KOPT-K1 (cell line): ENCODE measurements at regions not wholly inside any gene's neighbourhood (a gene's known extent, or its start where the extent isn't known, plus 50 kb on each side); places are given as distances from the start of the nearest gene placed in this dataset.
A peak's percentile ranks its signal among the peaks of the same experiment; 100 is the strongest.

Experiments used
- H3K27ac ChIP-seq: fragments of 200-600 bp; sonication (generic); 2 replicates; pipeline ENCODE4 v1.5.1; 2016; ENCODE audit warnings: antibody characterized with exemption, mild to moderate bottlenecking, low read depth, low read length; ENCODE audit not compliant: poor library complexity, severe bottlenecking
- H3K36me3 ChIP-seq: fragments of 200-600 bp; sonication (generic); 2 replicates; pipeline ENCODE4 v1.5.1; 2017; ENCODE audit warnings: antibody characterized with exemption, mild to moderate bottlenecking, low read length, moderate library complexity; ENCODE audit not compliant: insufficient read depth
- H3K9me3 ChIP-seq: fragments of 200-600 bp; sonication (generic); 2 replicates; pipeline ENCODE4 v1.5.1; 2017; ENCODE audit warnings: antibody characterized with exemption, low read length, mild to moderate bottlenecking; ENCODE audit not compliant: insufficient read depth, poor library complexity, severe bottlenecking

GRCh38 chr3:18135060-18135814, 289.9 kb downstream of the SATB1 start:
- Histone ChIP-seq H3K27ac (no peak overlapping the region), H3K9me3 (no peaks in the 10 kb centered on the region), H3K36me3 (peaks cover 23% of the 10 kb centered on the region; the same call in 1 of the 2 replicates)

- Histone ChIP-seq H3K27ac (no peak overlapping the region), H3K36me3 (peaks cover 23% of the 10 kb centered on the region; the same call in 1 of the 2 replicates), H3K9me3 (no peaks in the 10 kb centered on the region)
Observed at GRCh38 chr3:18134386-18135059, 290.6 kb downstream of the SATB1 start.

- H3K9me3 ChIP-seq: no peaks in the 10 kb centered on the region
- peaks cover 29% of the 10 kb centered on the region; the same call in 1 of the 2 replicates for H3K36me3 ChIP-seq
- no peak overlapping the region for H3K27ac ChIP-seq
Observed at GRCh38 chr3:18132991-18133390, 292.1 kb downstream of the SATB1 start.

- Histone ChIP-seq H3K27ac (peak overlapping the region; percentile 56), H3K9me3 (no peaks in the 10 kb centered on the region), H3K36me3 (peaks cover 35% of the 10 kb centered on the region)
Observed at GRCh38 chr3:18127859-18128681, 297.1 kb downstream of the SATB1 start.

DNA sequence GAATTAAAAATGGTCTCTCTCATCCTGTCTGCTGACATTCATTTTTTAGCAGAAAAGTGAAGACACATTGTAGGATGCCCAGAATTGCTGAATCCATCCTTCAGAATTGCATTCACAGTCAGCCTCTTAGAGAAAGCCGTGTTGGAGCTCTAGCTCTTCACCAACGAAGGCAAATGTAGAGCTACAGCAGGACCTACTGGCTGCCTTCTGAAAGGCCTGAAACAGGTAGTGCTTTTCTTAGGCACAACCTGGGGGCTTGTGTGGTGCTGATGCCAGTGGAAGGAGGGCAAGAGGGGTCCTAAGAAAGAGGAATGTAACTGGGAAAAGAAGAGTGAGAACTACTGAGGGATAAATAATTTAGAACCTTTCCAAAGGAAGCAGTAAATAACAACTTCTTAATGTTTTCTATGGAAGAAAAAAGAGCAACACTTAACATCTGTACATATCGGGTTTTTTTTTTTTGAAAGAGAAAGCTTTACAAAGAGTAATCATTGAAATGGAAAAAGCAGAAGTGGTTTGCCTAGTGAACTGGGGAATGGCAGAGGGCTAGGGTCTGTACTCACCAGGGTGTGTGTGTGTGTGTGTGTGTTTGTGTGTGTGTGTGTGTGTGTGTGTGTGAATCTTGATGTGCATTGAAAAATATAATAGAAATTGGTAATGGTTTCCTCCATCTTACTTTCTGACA, 297.8 kb downstream of the SATB1 start:
- Histone ChIP-seq H3K36me3 (peaks cover 37% of the 10 kb centered on the region), H3K9me3 (no peaks in the 10 kb centered on the region), H3K27ac (peak overlapping the region; percentile 56)

DNA sequence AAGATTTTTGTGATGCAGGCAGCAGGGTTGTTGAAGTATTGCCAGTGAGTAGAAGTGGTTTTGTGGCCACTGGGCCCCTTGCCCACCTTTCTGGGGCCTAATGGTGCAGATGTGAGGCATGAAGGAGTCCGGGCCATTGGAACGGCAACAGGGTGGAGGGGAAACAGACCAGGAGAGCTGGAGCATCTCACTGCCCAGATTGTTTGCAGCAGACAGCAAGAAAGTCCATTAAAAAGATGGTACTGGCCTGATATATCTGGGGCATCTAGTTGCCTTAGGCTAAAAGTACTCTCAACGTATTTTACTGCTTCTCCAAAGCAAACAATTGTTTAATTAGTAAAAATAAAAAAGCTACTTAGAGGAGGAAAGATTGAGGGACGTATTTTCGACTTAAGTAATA, 298.4 kb downstream of the SATB1 start:
- Histone ChIP-seq H3K27ac (peak overlapping the region; percentile 56), H3K36me3 (peaks cover 37% of the 10 kb centered on the region)

GRCh38 chr3:18124501-18124900, 300.6 kb downstream of the SATB1 start:
- Histone ChIP-seq H3K9me3 (peaks cover 4% of the 10 kb centered on the region), H3K36me3 (peaks cover 39% of the 10 kb centered on the region), H3K27ac (no peak overlapping the region)

More for the DNA sequence above, 298.4 kb downstream of the SATB1 start:
- no peaks in the 10 kb centered on the region for H3K9me3 ChIP-seq

GRCh38 chr3:18122264-18122663, 302.9 kb downstream of the SATB1 start:
- Histone ChIP-seq H3K27ac (no peak overlapping the region), H3K9me3 (peaks cover 4% of the 10 kb centered on the region), H3K36me3 (peaks cover 32% of the 10 kb centered on the region)

DNA sequence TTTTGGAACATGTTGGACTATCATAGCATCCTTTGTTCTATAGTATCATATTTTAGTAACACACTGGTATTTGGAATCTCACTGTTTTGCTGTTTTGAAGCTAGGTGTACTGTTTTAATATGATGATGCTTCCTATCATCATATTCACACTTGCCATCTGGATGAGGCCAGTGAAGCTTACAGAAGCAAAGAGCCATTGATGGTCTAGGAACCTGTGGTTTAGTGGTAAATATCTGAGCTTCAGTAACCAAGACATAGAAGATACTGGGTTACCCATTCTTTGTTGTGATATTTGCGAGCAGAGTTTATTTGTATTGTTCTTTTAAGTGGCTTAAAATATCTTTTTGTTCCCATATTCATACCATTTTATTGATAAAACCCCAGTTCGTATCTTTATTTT, 304.1 kb downstream of the SATB1 start:
- Histone ChIP-seq H3K36me3 (peaks cover 32% of the 10 kb centered on the region), H3K9me3 (peaks cover 4% of the 10 kb centered on the region), H3K27ac (no peak overlapping the region)

DNA sequence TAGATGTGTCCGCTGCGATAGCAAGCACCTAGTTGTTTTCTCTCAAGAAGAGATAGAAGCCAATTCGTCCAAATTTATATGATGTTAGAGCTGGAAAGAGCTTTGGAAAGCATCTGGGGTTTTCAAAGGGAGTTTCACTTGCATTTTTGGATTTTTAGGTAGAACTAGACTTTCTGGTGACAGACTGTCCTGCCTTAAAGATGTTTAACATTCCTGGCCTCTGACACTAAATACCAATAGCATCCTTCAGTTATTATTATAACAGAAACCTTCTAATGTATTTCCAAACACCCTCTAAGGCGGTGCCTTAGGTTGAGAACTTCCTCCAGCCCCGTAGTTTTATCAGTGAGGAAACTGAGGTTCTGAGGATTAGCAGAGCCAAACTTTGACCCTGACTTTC, 305.3 kb downstream of the SATB1 start:
- Histone ChIP-seq H3K36me3 (peaks cover 39% of the 10 kb centered on the region), H3K9me3 (peaks cover 10% of the 10 kb centered on the region), H3K27ac (no peak overlapping the region)

GRCh38 chr3:18114894-18115293, 310.2 kb downstream of the SATB1 start:
- peaks cover 7% of the 10 kb centered on the region; the same call in 1 of the 2 replicates for H3K36me3 ChIP-seq
- H3K9me3 ChIP-seq: peaks cover 6% of the 10 kb centered on the region
- peak overlapping the region; percentile 79 for H3K27ac ChIP-seq

- peak overlapping the region; percentile 79 for H3K27ac ChIP-seq
- H3K36me3 ChIP-seq: peaks cover 7% of the 10 kb centered on the region; the same call in 1 of the 2 replicates
- H3K9me3 ChIP-seq: peaks cover 6% of the 10 kb centered on the region
Observed at GRCh38 chr3:18113417-18113816, 311.7 kb downstream of the SATB1 start.

GRCh38 chr3:18112674-18113375, 312.3 kb downstream of the SATB1 start:
- Histone ChIP-seq H3K9me3 (peaks cover 6% of the 10 kb centered on the region), H3K36me3 (peaks cover 7% of the 10 kb centered on the region; the same call in 1 of the 2 replicates), H3K27ac (peak overlapping the region; percentile 79)

DNA sequence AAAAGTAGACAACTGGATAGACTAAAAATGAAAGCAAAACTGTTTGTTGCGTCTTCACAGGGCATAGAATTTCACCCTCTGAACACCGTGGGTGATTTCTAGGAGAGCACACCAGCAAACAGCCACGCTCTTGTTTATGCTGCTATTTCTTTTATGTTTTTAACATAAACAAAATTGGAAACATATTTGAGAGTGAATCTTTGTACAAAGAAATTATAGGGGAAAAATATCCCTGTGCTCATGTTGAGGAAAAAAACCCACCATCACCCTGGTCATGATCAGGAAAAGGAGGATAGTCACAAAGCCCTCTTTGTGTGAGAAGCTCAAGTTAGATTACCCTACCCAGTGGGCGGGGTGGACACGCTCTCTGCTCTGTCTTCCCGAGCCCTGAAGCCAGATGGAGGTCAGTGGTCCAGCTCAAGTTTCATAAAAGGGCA, 313.3 kb downstream of the SATB1 start:
- Histone ChIP-seq H3K27ac (peak overlapping the region; percentile 79), H3K36me3 (peaks cover 12% of the 10 kb centered on the region; the same call in 1 of the 2 replicates), H3K9me3 (peaks cover 6% of the 10 kb centered on the region)
